GM12891 (cell line): ENCODE measurements at regions not wholly inside any gene's neighbourhood (a gene's known extent, or its start where the extent isn't known, plus 50 kb on each side); places are given as distances from the start of the nearest gene placed in this dataset.

Experiments
- PAX5 ChIP-seq: IDR thresholded peaks from 2 replicates; pipeline ENCODE4 v1.6.1; 2011; ENCODE audit warnings: low read length, moderate library complexity, mild to moderate bottlenecking; ENCODE audit not compliant: insufficient read depth, severe bottlenecking
- POLR2A ChIP-seq: IDR thresholded peaks from 2 replicates; pipeline ENCODE4 v1.6.1; 2011; ENCODE audit warnings: low read depth, low read length, control low read depth
- POLR2AphosphoS5 ChIP-seq: IDR thresholded peaks from 2 replicates; pipeline ENCODE4 v1.6.1; 2011; ENCODE audit warnings: low read depth, low read length, control low read depth
- POU2F2 ChIP-seq: IDR thresholded peaks from 2 replicates; pipeline ENCODE4 v1.6.1; 2011; ENCODE audit warnings: low read depth, mild to moderate bottlenecking, control low read depth, low read length, moderate library complexity
- SPI1 ChIP-seq: IDR thresholded peaks from 2 replicates; pipeline ENCODE4 v1.6.1; 2011; ENCODE audit warnings: low read depth, low read length, control low read depth
- TAF1 ChIP-seq: IDR thresholded peaks from 2 replicates; pipeline ENCODE4 v1.6.1; 2011; ENCODE audit warnings: low read depth, low read length, control low read depth

DNA sequence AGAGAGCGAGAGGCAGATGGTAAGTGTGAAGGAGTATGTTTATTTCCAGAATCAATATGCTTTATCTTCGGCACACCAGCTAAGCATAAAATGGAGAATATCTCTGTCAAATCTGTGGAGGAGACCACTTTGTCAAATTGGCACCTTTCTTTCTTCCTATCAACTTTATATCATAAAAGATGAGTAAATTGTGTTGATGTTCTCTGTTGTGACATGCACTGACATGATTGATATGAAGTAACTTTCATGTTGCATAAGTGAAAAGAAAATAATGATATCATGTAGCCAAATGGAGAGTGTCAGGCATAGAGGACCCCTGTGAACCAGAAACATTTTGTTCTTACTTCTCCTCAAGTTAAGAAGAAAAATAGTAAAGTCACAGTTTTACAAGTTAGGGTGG is 753.8 kb downstream of the ZNF385D start:
- TF ChIP-seq POLR2A = no peak
- no peak for TF ChIP-seq POLR2AphosphoS5
- TF ChIP-seq POU2F2 = no peak
- no peak for TF ChIP-seq TAF1
- no peak for TF ChIP-seq PAX5
- TF ChIP-seq SPI1 = no peak
